NCI-H187 (cell line): ENCODE measurements at regions not wholly inside any gene's neighbourhood (a gene's known extent, or its start where the extent isn't known, plus 50 kb on each side); places are given as distances from the start of the nearest gene placed in this dataset.

Source experiments
- DNase-seq, 2 experiments: peaks; one replicate each; lab custom pipeline; 2025; lab: John Stamatoyannopoulos, UW

DNA sequence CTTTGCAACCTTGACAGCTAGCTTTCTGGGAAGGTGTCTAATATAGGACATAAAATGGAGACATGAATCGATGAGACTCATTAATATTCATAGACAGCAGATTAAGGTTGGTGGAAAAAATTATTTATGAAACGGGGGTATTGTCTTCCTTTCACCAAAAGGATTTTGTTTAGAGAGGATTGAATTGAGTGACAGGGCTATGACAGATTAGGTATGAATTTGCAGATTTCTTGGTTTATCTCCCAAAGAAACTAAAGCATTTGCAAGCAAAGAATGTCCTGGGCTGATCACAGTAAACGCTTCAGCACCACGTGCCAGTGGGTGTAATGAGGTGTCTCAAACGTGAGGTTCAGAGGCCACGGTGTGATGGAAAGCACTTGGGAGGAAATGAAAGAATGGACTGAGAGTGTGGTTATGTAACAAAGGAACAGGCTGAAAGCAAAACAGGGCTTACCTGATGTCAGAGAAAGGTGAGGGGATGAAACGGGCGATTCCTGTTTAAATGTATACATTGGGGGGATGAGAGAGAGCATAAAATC is 329.2 kb upstream of the NPVF start:
- no peak for DNase-seq

DNA sequence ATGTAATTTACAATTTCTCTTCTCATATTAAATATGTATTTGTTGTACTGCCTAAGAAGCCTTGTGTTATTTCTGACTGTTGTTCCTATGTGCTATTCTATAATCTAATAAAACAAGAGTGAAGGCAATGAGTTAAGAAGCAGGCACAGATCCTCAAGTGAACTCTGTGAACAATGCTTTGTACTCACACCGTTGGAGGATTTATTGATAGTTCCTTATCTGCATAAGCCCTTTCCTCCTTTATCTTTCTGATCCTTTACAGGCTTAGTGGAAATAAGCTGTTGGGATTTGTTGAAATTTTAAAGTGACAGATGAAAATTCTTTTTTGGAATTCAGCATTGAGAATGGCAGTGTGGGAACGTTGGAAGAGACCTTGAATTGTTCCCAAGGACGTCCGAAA is 329.6 kb upstream of the NPVF start:
- no peak for DNase-seq

DNA sequence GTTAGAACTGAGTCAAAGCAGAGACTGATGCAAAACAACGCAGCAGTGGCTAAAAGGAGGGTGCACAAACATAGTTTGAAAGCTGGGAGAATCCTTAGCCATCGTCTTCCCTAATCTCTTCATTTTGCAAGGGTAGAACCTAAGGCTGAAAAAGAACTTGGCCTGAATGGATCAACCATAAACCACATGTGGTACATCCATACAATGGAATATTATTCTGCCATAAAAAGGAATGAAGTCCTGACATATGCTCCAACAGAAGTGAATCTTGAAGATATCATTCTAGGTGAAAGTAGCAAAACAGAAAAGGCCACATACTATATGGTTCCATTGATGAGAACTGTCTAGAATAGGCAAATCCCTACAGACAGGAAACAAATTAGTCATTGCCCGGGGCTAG is 330.3 kb upstream of the NPVF start:
- DNase-seq, result no peak

DNA sequence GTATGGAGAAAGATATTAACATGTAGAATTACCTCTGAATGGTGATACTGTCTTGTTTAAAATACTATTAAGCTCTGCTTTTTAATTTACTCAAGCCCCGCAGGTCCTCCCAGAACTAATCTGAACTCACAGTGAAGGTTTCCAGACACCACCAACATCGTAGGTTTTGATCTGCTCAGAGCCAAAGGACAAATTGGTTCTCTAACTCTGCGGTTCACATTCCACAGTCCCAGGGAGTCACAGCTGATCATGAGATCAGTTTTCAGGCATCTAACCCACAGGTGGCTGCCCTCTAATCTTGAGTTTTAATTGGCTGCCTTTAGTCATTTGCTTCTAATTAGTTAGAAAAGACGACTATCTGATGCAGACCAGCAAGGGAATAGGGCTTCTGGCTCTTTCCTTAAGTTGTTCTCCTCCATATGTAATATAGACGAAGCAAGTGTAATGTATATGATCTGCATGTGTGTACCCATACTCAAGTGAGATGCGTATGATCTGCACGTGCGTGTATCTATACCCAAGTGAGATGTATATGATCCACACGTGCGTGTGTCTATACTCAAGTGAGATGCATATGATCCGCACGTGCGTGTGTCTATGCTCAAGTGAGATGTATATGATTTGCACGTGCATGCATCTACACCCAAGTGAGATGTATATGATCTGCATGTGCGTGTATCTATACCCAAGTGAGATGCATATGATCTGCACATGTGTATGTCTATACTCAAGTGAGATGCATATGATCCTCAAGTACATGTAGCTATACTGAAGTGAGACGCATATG is 331.5 kb upstream of the NPVF start:
- DNase-seq, result no peak

DNA sequence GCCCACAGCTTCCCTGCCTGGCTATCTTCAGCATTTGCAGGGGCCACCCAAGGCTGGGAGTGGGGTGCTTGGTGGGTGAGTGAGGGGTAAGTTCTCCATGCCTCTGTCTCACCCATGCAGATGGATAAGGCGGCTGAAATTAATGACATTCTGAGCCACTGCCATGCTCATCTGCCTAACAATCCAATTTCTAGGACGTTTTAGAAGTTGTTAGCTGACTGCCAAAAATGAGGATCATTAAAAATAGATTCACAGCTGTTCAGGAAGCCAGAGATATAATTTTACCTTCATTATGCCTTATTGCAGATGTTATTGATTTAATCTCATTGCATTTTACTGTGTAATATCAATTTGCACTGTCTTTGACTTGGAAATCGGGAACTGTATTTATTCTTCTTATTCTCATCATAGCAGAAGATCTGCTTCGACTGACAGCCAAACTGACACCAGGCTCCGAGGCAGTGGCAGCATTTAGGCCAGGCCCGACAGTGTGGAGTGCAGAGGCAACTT is 334.4 kb upstream of the NPVF start:
- no peak for DNase-seq

DNA sequence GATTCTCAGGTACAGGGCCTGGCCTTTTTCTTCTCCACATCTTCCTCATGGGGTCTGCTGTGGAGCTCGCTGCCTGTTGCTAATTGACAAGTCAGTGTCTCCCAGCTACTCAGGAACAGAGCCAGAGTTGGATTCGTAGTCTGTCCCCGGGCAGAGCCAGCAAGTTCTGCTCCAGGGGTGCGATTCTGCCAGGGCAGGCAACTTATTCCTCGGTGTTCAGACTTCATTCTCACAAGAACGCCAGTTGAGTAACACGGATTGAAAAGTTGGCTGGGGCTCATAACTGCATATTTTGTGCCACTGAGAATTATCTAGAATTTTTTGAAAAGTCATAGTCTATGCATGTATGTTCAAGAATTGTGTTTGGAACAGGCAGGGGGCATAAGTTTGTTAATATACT is 336.7 kb upstream of the NPVF start:
- no peak for DNase-seq

DNA sequence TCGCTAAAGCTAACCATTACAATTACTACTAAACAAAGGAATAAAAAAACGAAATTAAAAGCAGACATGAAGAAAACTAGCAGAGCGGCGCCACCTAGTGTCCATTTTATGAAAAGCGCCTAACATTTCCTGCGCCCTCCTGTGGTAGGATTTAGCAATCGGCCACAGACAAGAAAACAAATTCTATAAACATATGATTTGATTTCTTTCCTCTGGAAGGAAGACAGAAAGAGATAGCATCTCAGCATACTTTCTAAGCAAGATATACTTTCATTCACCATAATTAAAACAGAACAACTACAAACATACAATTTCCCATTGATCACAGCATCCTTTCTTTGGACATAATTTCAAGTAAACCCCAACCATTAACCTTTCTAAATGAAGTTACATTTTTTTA is 337.7 kb upstream of the NPVF start:
- peak; percentile 22 to 57 for DNase-seq

DNA sequence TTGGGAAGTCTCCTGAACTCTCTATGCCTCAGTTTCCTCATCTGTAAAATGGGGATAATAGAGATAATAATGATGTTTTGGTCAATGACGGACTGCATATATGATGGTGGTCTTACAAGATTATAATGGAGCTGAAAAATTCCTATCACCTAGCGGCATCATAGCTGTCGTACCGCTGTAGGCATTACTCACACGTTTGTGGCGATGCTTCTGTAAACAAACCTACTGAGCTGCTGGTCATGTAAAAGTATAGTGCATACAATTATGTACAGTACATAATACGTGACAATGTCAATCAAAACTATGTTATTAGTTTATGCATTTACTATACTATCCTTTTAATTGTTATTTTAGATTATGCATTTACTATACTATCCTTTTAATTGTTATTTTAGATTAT is 339.1 kb upstream of the NPVF start:
- DNase-seq, result no peak

DNA sequence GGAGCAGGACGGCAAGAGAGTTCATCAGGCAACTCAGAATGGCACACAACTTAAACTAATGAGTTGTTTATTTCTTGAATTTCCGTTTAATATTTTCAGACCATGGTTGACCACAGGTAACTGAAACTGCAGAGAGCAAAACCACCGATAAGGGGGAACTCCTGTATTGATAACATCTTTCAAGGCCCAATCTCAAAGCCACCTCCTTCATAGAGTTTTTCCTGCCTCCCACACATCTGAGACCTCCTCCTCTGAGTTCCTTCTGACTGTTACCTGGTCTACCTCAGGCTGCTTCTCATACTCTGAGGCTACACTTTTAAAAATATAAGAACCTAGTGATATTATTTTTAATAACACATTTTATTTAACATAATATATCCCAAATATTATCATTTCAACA is 341.5 kb upstream of the NPVF start:
- DNase-seq, result no peak

DNA sequence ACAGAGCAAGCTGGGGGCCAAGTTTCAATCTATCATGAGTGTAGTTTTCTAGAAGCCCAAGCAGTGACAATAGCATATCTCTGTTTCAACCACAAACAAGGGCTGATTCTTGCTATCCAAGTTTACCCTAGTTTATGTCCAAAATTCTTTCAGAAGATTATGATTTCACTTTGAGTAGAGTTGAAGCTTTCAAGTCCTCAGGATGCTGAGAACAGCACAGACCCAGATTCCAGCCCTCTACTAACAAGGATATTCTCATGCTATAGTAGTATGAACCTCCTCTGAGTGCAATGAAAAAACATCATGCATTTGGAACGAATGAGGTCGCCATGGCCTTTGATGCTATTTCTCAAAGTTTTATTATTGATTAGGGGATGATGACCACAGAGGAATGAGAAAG is 344.1 kb upstream of the NPVF start:
- DNase-seq, result no peak

DNA sequence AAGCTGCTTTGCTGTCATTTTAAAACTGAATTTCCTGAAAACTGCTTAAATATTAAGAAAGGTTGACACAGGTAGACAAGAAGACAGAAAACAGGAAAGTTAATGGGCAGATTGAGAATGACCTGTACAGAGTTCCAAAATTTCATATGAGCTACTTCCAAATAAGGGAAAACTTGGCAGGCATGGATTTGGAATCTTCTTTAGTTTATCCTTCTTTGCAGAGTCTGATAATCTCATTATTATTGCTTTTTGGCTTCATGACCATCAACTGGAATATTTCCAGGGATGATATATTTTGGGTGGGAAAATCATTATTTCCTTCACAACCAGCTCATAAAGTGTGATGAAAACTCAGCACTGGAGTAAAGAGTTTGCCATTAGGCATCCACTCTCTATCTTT is 346.5 kb upstream of the NPVF start:
- DNase-seq, result no peak

DNA sequence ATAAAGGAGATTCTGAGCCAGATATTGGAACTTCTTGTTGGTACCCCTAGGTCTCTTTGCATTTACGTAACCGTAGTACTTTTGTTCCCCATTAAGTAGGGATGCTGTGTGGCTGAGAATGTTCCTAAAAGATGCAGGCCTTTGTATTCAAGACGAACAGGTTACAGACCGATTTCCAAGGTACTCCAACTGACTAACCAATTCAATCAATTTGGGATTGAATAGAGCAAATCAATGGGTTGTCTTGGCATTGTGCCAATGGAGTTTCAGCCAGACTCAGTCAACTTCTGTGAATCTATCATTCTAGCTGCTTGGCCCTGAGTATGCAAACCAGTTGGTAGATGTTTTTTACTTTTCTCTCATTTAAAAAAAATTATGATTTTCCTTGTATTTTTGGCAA is 347.3 kb upstream of the NPVF start:
- DNase-seq, result no peak

DNA sequence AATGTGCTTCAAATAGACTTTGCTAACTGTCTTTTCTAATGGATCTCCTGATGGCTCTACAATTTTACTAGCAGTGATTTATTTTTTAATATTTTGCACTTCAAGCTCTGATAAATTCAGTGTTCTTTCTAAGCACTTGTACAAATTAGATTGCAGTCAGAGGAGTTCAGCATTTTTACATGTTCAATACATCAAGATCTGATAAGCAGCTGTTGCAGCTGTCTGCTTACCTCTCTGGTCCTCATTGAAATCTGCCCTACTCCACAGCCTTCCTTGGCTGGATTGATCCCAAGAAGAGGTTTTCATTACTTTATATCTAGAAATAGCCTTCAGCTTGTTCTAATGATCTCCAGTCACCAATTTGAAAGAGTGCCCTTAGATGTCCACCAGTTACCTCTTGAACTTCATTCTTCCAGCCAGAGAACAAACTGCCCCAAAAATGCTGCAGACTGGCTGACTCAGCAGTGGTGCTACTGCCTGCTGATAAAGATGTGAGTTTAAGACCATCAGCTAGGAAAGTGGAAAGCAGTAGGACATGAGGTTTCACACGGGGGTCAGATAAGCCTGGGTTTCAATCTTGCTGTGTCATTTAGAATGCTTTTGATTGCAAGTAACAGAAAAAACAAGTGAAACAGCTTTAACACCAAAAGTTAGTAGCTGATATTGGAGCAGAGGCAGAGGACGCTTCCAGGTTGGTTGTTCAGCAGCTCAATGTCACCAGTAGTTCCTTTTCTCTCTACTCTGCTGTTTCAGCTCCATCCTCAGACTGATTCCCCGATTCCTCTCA is 350.9 kb upstream of the NPVF start:
- DNase-seq, result no peak

DNA sequence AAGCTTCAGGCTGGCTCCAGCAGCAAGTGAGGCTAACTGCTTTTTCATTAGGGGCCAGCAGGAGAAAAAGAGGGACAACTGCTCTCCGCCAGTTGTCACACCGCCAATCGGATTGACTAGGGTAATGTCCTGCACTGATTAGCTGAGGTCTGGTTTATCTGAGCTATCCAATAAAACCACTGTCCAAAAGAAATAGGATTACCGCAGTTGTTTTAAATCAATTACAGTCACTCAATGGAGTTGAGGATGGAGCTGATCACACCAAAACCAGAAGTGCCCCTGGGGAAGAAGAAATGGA is 351.4 kb upstream of the NPVF start:
- no peak for DNase-seq

DNA sequence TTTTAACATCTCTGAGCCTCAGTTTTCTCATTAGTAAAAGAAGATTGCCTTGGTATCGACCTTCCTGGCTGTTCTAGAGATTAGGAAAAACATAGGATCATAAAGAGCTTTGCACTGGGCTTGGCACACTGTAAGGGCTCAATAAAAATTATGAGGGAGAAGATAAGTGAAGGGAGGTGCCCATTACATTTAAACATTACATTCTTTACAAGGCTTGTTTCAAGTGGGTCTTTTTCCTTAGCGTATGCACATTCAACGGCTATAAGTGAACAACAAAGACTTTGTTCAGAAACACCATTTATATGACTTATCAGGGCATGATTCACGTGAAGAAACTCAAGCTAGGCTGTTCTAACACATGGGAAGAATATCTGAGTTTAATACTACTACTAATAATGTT is 351.9 kb upstream of the NPVF start:
- DNase-seq, result no peak

DNA sequence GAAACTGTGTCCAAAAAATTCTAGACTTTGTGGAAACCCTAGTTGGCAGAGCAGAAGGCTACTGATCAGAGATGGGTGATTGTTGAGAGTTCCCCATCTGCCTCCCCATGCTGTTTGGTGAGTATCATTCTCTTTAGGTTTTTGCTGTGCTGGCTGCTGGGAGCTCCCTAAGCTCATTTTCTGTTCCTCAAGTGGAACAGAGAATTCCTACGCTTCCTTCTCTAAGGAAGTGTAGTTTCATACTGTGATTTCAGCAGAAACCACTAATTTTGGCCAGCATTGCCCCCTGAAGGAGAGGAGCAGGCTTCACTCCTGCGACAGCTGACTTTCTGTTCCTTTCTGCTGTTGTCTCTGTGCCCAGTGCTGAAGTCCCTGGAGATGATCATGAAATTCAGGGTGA is 355.3 kb upstream of the NPVF start:
- DNase-seq, result no peak

DNA sequence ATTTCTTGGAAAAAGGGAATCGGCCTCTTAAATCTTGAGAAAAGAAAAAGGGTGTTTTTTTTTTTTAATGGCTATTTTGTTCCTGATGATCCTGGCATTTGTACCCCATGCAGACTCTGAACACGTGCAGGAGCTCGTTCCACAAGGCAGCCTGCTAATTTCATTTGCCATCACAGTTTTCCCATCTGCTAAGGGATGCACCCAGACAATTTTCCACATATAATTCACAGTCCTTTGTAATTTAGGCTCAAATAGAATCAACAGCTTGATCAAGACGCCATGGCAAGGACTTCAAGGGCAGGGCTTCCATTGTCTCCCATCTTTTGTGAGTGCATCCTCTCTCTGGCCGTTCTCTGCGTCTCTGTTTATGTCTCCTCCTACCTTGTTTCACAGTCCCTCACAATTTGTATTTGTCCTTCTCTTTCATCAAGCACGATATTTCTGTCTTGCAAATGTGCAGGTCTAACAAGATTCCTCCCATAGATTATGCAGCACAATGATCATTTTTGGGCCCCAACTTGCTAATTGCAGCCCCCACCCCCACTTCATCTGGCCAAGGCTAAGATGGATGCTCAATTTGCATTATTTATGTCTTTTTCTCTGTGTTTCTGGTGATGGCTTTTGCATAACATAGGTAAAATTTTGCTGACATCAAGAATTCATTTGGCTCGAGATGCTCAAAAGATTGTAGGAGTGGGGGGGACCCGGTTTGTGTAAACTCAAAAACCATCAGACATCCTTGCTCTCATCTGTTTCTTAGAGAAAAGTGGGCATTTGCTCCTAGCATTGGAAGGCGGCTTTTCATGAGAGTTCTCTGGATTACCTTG is 356.0 kb upstream of the NPVF start:
- DNase-seq, result no peak

DNA sequence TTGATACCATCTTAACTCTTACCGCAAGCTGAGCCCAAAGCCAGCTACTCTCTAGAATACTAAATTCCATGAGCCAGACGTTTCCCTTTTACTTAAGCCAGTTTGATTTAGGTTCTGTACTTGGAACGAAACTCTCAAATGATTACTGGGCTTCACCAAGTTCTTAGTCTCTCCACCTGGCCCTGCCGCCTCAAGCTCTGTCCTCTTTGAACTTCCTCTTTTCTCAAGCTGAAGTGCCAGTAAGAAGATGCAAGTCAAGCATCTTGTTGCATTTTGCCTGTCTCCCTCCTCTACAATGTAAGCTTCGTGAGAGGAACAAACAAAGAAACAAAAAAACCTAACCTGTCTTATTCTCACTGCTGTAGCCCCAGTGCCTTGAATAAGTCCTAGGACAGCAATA is 358.2 kb upstream of the NPVF start:
- DNase-seq, result no peak

DNA sequence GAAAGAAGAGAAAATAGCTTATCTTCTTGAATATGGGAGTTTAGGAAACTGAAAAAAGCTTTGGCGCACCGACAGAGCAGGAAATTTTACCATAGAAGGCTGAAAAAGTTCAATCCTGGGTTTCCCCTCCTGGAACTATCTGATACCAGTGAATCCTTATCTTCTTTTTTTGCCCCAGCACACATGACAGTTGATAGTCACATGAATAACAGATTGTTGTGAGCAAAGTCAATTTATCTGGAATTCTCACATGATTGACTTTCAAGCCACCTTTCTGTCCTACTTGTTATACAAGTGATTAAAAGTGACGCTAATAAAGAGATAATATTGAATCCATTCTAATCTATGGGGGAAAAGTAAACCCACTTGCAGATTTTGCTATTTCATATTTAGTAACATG is 365.8 kb upstream of the NPVF start:
- DNase-seq, result no peak

DNA sequence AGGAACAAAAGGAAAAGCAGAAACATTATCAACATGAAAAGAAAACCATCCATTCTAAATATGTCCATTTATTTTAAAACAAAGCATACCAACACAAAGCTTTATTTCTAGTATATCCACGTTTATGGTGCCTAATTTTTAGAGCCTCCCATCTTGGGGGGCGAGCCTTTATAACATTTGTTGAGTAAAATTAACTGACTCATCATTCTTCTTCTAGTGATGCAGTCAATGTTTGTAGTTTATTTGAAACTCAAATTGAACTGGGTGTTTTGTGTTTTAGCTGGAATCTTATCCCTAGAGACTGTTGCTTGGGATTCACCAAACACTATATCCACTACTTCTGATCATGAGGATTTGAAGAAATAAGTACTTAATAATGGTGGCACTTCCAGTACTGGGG is 366.4 kb upstream of the NPVF start:
- no peak for DNase-seq

DNA sequence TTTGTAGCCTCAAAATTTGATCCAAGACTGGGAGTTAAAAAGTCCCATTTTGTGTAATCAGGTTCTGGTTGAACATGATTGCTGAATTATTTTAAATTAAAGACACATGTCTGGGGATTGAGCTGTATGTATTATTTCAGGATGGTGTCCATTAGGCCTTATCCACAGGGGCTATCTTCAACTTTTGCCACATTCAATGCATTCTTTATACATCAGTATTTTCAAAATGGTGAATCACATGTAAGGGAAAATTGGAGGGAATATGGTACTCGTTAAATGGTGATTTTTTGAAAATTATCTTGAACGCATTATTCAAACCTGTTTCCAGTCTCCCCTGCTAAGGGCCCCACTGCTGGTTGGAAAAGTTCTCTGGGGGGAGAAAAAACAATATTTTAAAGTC is 367.7 kb upstream of the NPVF start:
- DNase-seq, result no peak

DNA sequence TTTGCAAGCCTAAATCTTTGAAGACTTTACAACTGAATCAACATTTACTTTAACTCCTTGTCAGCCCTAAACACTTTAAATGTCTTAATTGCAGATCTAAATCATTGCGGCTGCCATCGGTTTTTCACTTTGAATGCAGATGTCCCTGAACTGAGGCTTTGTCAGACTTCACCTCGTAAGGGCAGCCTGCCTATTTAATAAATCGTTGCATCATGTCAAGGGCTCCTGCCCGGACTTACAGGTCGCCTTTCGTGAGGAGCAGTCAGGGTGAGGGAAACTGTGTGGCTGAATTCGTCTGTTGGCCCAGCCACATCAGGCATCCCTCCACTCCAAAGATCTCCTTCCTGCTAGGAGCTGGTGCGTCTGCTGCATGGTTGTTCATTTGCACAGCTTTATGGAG is 368.2 kb upstream of the NPVF start:
- DNase-seq, result no peak

DNA sequence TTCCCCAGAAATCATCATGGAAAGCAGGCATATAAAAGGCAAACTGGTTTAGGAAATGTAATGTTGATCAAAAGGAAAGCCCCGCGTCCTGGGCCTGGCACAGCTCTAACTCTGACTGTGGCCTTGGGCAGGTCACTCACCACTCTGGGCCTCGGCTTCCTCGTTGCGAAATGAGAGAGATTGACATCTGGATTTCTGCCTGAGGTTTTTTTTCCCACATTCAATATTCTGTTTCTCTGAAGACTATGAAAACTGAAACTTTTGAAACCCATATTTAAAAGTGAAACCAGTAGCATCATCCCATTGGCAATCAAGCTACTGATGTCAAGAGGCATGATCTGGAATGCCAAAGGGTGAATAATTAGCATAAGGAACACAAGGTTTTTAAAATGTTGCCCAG is 369.7 kb upstream of the NPVF start:
- no peak for DNase-seq
